Calu3 (cell line): ENCODE measurements at regions not wholly inside any gene's neighbourhood (a gene's known extent, or its start where the extent isn't known, plus 50 kb on each side); places are given as distances from the start of the nearest gene placed in this dataset.

Experiments
- BruUV-seq: library from RNA; stranded (reverse); fragments of 400-500 nt; replicated peaks from 2 replicates; lab custom pipeline; 2021; lab: Mats Ljungman, UMichigan
- CTCF ChIA-PET: fragments of 300-600 bp; sonication (Branson Sonifier 250); formaldehyde crosslinking; loops from one replicate; lab custom pipeline; 2022; ENCODE audit warnings: antibody characterized with exemption; lab: Charles Lee
- DNase-seq: peaks from one replicate; pipeline ENCODE4 v3.0.0; 2022
- H3K27ac Mint-ChIP-seq: one replicate; pipeline ENCODE4 v1.8.0; 2022; ENCODE audit warnings: mixed read lengths; ENCODE audit not compliant: unreplicated experiment
- H3K27me3 Mint-ChIP-seq: one replicate; pipeline ENCODE4 v1.8.0; 2022; ENCODE audit warnings: mixed read lengths; ENCODE audit not compliant: unreplicated experiment
- H3K36me3 Mint-ChIP-seq: one replicate; pipeline ENCODE4 v1.8.0; 2022; ENCODE audit warnings: mild to moderate bottlenecking, moderate library complexity, mixed read lengths; ENCODE audit not compliant: insufficient read depth, unreplicated experiment
- H3K4me1 Mint-ChIP-seq: one replicate; pipeline ENCODE4 v1.8.0; 2022; ENCODE audit warnings: mild to moderate bottlenecking, low read depth, mixed read lengths; ENCODE audit not compliant: unreplicated experiment
- H3K4me3 Mint-ChIP-seq: one replicate; pipeline ENCODE4 v1.8.0; 2022; ENCODE audit warnings: mild to moderate bottlenecking, low read depth, moderate library complexity, mixed read lengths; ENCODE audit not compliant: unreplicated experiment
- H3K9me3 Mint-ChIP-seq: one replicate; pipeline ENCODE4 v1.8.0; 2022; ENCODE audit warnings: low read depth, mixed read lengths; ENCODE audit not compliant: unreplicated experiment
- CTCF ChIP-seq: fragments of 200-600 bp; IDR thresholded peaks from one replicate; pipeline ENCODE4 v1.8.0; 2022; ENCODE audit warnings: antibody characterized with exemption; ENCODE audit not compliant: unreplicated experiment
- intact Hi-C: fragments of 100-400 bp; cut with micrococcal nuclease; formaldehyde crosslinking; loops from one replicate; pipeline ENCODE4 v1.10.0; 2022; ENCODE audit not compliant: unreplicated experiment

GRCh38 chr6:137373296-137373695 lies 120.9 kb downstream of the OLIG3 start:
- Mint-ChIP-seq H3K9me3 (no peaks in the 10 kb centered on the region), H3K27ac (no peak overlapping the region), H3K4me1 (no peaks in the 10 kb centered on the region), H3K27me3 (no peaks in the 10 kb centered on the region), H3K4me3 (no peak overlapping the region), H3K36me3 (no peaks in the 10 kb centered on the region)
- DNase-seq = no peak
- TF ChIP-seq CTCF = no peak
- intact Hi-C loops = no loop called here
- CTCF ChIA-PET = no interaction called here
- no TSS peak for BruUV-seq

- Mint-ChIP-seq H3K27me3 (no peaks in the 10 kb centered on the region), H3K36me3 (no peaks in the 10 kb centered on the region), H3K4me1 (no peaks in the 10 kb centered on the region), H3K27ac (no peak overlapping the region), H3K4me3 (no peak overlapping the region), H3K9me3 (no peaks in the 10 kb centered on the region)
- TF ChIP-seq CTCF = no peak
- intact Hi-C loops = no loop called here
- CTCF ChIA-PET = no interaction called here
- no TSS peak for BruUV-seq
- no peak for DNase-seq
Observed at GRCh38 chr6:137372532-137372931, 121.7 kb downstream of the OLIG3 start.

- TF ChIP-seq CTCF = no peak
- no peak overlapping the region for H3K27ac Mint-ChIP-seq
- CTCF ChIA-PET = no interaction called here
- no peak for DNase-seq
- H3K36me3 Mint-ChIP-seq = no peaks in the 10 kb centered on the region
- no peaks in the 10 kb centered on the region for H3K9me3 Mint-ChIP-seq
- no peak overlapping the region for H3K4me3 Mint-ChIP-seq
- no peaks in the 10 kb centered on the region for H3K27me3 Mint-ChIP-seq
- BruUV-seq = no TSS peak
- intact Hi-C loops = no loop called here
- H3K4me1 Mint-ChIP-seq = no peaks in the 10 kb centered on the region
Observed at GRCh38 chr6:137371634-137372016, 122.6 kb downstream of the OLIG3 start.

GRCh38 chr6:137370871-137371633 lies 123.1 kb downstream of the OLIG3 start:
- Mint-ChIP-seq H3K9me3 (no peaks in the 10 kb centered on the region), H3K27me3 (no peaks in the 10 kb centered on the region), H3K27ac (no peak overlapping the region), H3K4me1 (no peaks in the 10 kb centered on the region), H3K36me3 (no peaks in the 10 kb centered on the region), H3K4me3 (no peak overlapping the region)
- TF ChIP-seq CTCF = no peak
- DNase-seq = no peak
- no TSS peak for BruUV-seq
- intact Hi-C loops = no loop called here
- CTCF ChIA-PET = interaction anchor here (0.7 kb wide), 1 partner anchor 18 kb away, joined by 3 read pairs; no protein-coding TSS in a partner anchor
